Activated naive CD4-positive, alpha-beta T cell treated with anti-CD3 and anti-CD28 coated beads, Interleukin-2, amount 50 U/mL, for 72 hours (primary cell): ENCODE measurements at regions not wholly inside any gene's neighbourhood (a gene's known extent, or its start where the extent isn't known, plus 50 kb on each side); places are given as distances from the start of the nearest gene placed in this dataset.
"Not testable (repeated sequence)": the region's sequence is repeated elsewhere in the genome, so short reads cannot be mapped to it uniquely, and the experiment has no call there.

Experiments used
- ATAC-seq, 2 donors: fragments of 150-1000 bp; cut with Tn5 transposase; 2 replicates each; pipeline ENCODE4 v1.10.0; 2021; ENCODE audit warnings: mild to moderate bottlenecking in 2 of 2, moderate library complexity in 2 of 2
- DNase-seq, 2 donors: peaks; one replicate each; pipeline ENCODE4 v3.0.0; 2021 to 2022; ENCODE audit warnings: low spot score in 2 of 2
- H3K27ac Mint-ChIP-seq, 2 donors: one replicate each; pipeline ENCODE4 v1.8.0; 2022; ENCODE audit warnings: mild to moderate bottlenecking in 2 of 2, mixed read lengths in 2 of 2
- H3K36me3 Mint-ChIP-seq, 2 donors: one replicate each; pipeline ENCODE4 v1.8.0; 2022; ENCODE audit warnings: mixed read lengths in 2 of 2
- H3K9me3 Mint-ChIP-seq, 2 donors: one replicate each; pipeline ENCODE4 v1.8.0; 2022; ENCODE audit warnings: mixed read lengths in 2 of 2

DNA sequence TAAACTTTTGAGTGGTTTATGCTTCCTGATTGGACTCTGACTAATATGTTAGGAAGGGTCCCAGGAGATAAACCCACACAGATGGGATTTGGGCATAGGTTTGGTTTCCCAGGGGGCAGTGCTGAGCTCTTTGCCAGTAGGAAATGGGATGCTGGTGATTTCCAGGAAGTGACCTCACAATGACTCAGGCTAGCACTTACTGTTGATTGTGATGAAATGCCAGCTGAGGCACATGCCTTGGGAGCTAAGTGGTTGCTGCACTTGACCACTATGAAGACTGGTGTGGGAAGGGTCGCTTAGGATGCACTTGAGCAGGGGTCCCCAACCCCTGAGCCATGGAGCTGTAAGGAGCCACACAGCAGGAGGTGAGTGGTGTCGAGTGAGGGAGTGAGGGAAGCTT is 55.5 kb upstream of the METTL14 start:
- not testable (repeated sequence) for ATAC-seq, H3K9me3 Mint-ChIP-seq, DNase-seq
- H3K36me3 Mint-ChIP-seq: peaks cover 12 to 28% of the 10 kb centered on the region in 2 donors
- peak overlapping the region; percentile 50 to 88 for H3K27ac Mint-ChIP-seq

GRCh38 chr4:118630897-118631296 is 54.3 kb upstream of the METTL14 start:
- peaks cover 12 to 28% of the 10 kb centered on the region in 2 donors for H3K36me3 Mint-ChIP-seq

GRCh38 chr4:118631321-118632050 is 53.7 kb upstream of the METTL14 start:
- not testable (repeated sequence) for H3K9me3 Mint-ChIP-seq, ATAC-seq, DNase-seq
- Mint-ChIP-seq H3K27ac (peak overlapping the region; percentile 68 to 84), H3K36me3 (peaks cover 12 to 28% of the 10 kb centered on the region in 2 donors)

More at GRCh38 chr4:118630897-118631296, 54.3 kb upstream of the METTL14 start:
- not testable (repeated sequence) for DNase-seq, ATAC-seq, H3K9me3 Mint-ChIP-seq
- peak overlapping the region; percentile 68 to 84 for H3K27ac Mint-ChIP-seq

- not testable (repeated sequence) for DNase-seq, H3K9me3 Mint-ChIP-seq, ATAC-seq
- Mint-ChIP-seq H3K36me3 (peaks cover 12 to 28% of the 10 kb centered on the region in 2 donors), H3K27ac (peak overlapping the region in 1 of 2 donors; percentile 68)
These were observed 51.7 kb upstream of the METTL14 start for GRCh38 chr4:118633476-118633875.

DNA sequence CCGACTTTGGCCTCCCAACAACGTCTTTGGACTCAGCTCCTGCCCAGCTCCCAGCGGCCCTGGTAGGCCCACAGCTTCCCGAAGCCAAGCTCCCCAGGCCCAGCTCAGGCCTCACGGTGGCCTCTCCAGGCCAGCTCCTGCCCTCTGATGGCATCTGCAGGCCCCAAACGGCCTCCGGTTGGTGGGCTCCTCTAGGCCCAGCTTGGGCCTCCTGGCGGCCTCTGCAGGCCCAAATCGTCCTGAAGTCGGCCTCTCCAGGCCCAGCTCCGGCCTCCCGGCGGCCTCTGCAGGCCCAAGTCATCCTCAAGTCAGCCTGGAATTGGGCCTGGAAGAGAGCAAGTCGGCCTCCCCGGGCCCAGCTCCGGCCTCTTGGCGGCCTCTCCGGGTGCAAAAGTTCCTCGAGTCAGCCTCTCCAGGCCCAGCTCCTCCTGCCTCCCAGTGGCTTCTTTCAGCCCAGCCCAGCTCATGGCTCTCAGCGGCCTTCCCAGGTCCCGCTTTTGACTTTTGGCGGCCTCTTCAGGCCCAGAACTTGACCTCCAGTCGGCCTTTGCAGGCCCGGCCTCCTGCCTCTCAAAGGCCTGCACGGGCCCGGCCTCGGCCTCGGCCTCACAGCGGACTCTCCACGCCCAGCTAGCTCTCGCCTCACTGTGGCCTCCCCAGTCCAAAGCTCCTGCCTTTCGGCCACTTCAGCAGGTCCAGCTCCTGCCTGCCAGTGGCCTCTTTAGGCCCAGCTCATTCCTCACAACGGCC is 50.9 kb upstream of the METTL14 start:
- not testable (repeated sequence) for DNase-seq, ATAC-seq, H3K9me3 Mint-ChIP-seq
- Mint-ChIP-seq H3K36me3 (peaks cover 9 to 26% of the 10 kb centered on the region in 2 donors), H3K27ac (peak overlapping the region in 1 of 2 donors; percentile 68)
